ENCODE measurements at regions not wholly inside any gene's neighbourhood (a gene's known extent, or its start where the extent isn't known, plus 50 kb on each side); places are given as distances from the start of the nearest gene placed in this dataset.
"Not testable (repeated sequence)": the region's sequence is repeated elsewhere in the genome, so short reads cannot be mapped to it uniquely, and the experiment has no call there.

DNA sequence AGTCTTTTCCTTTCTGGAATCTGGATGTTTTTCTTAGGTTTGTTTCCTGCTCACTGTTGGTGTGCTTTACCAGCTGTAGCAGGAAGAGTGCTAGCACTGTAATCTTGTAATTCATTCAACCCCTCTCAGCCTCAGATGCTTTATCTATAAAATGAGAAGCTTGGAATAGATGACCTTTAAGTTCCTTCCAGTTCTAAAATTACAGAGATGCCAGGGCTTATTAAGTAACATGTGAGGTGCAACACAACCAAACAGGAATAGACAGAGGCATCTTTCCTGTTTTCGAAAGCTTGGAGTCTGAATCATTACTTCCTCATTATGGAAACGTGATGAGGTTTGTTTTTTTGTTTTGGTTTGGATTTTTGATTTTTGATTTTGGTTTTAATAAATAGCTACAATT is 60.1 kb upstream of the PLGLB1 start:
- H3K9me3 ChIP-seq (replicated peaks; ENCODE audit: control insufficient read depth, insufficient read depth, low read length); dilution Hi-C loops (cut with MboI; ENCODE audit: extremely low pct_ligation_motif_present, low sequenced_read_pairs); H2AFZ ChIP-seq (ENCODE audit: low read depth, low read length); H3K27ac ChIP-seq (ENCODE audit: insufficient read depth, low read depth, low read length); H3K4me3 ChIP-seq (replicated peaks in 1 of 3; ENCODE audit: insufficient read depth in 1 of 3, low read depth in 1 of 3, low read length in 3 of 3); DNase-seq (ENCODE audit: low read depth, low spot score); H4K20me1 ChIP-seq (replicated peaks; ENCODE audit: control insufficient read depth, extremely low read depth, insufficient read depth, low read length); CTCF ChIA-PET; BruUV-seq (replicated peaks); H3K4me2 ChIP-seq (ENCODE audit: insufficient read depth, low read length); H3K36me3 ChIP-seq (ENCODE audit: control insufficient read depth in 2 of 2, extremely low read depth in 1 of 2, insufficient read depth in 2 of 2, low read length in 2 of 2); intact Hi-C loops (cut with micrococcal nuclease); H3K9ac ChIP-seq (replicated peaks; ENCODE audit: extremely low read depth, insufficient read depth, low read length); H3K27me3 ChIP-seq (ENCODE audit: control insufficient read depth in 2 of 2, insufficient read depth in 2 of 2, low read length in 2 of 2); H3K4me1 ChIP-seq (ENCODE audit: control insufficient read depth, extremely low read depth, insufficient read depth, low read length); H3K79me2 ChIP-seq (ENCODE audit: control insufficient read depth, insufficient read depth, low read length); H3K9me1 ChIP-seq (replicated peaks; ENCODE audit: control insufficient read depth, extremely low read depth, insufficient read depth, low read length); POLR2A ChIA-PET: not testable (repeated sequence)
- peak; percentile 67 for FAIRE-seq

DNA sequence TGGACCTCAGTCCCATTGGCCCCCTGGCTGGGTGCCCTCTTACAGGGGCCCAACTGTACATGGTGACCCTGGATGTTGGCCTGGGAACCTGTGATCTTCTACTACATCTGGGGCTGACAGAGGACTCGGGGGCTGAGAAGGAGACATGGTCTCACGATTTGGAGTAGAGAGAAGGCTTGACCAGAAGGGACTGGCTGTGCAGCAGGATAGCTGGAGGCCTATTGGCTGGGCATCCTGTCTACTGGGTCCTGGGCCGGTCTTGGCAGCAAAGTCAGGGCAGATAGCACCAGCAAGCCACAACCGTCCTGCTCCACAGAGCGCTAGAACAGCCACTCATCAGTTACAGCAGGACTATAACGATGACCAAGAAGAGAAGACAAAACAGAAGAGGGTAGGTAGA is 66.4 kb upstream of the PLGLB1 start:
- intact Hi-C loops (cut with micrococcal nuclease); H3K4me3 ChIP-seq (replicated peaks in 1 of 3; ENCODE audit: insufficient read depth in 1 of 3, low read depth in 1 of 3, low read length in 3 of 3); FAIRE-seq; H3K4me1 ChIP-seq (ENCODE audit: control insufficient read depth, extremely low read depth, insufficient read depth, low read length); H3K79me2 ChIP-seq (ENCODE audit: control insufficient read depth, insufficient read depth, low read length); H3K9me3 ChIP-seq (replicated peaks; ENCODE audit: control insufficient read depth, insufficient read depth, low read length); BruUV-seq (replicated peaks); CTCF ChIA-PET; H4K20me1 ChIP-seq (replicated peaks; ENCODE audit: control insufficient read depth, extremely low read depth, insufficient read depth, low read length); DNase-seq (ENCODE audit: low read depth, low spot score); H3K27ac ChIP-seq (ENCODE audit: insufficient read depth, low read depth, low read length); dilution Hi-C loops (cut with MboI; ENCODE audit: extremely low pct_ligation_motif_present, low sequenced_read_pairs); POLR2A ChIA-PET; H3K27me3 ChIP-seq (ENCODE audit: control insufficient read depth in 2 of 2, insufficient read depth in 2 of 2, low read length in 2 of 2); H2AFZ ChIP-seq (ENCODE audit: low read depth, low read length); H3K9ac ChIP-seq (replicated peaks; ENCODE audit: extremely low read depth, insufficient read depth, low read length); H3K4me2 ChIP-seq (ENCODE audit: insufficient read depth, low read length); H3K9me1 ChIP-seq (replicated peaks; ENCODE audit: control insufficient read depth, extremely low read depth, insufficient read depth, low read length); H3K36me3 ChIP-seq (ENCODE audit: control insufficient read depth in 2 of 2, extremely low read depth in 1 of 2, insufficient read depth in 2 of 2, low read length in 2 of 2): not testable (repeated sequence)

GRCh38 chr2:87089401-87089800 is 67.8 kb upstream of the PLGLB1 start:
- intact Hi-C loops (cut with micrococcal nuclease); FAIRE-seq; H3K27me3 ChIP-seq (ENCODE audit: control insufficient read depth in 2 of 2, insufficient read depth in 2 of 2, low read length in 2 of 2); dilution Hi-C loops (cut with MboI; ENCODE audit: extremely low pct_ligation_motif_present, low sequenced_read_pairs); POLR2A ChIA-PET; H3K36me3 ChIP-seq (ENCODE audit: control insufficient read depth in 2 of 2, extremely low read depth in 1 of 2, insufficient read depth in 2 of 2, low read length in 2 of 2); H3K4me1 ChIP-seq (ENCODE audit: control insufficient read depth, extremely low read depth, insufficient read depth, low read length); H3K79me2 ChIP-seq (ENCODE audit: control insufficient read depth, insufficient read depth, low read length); H3K4me3 ChIP-seq (replicated peaks in 1 of 3; ENCODE audit: insufficient read depth in 1 of 3, low read depth in 1 of 3, low read length in 3 of 3); H3K9ac ChIP-seq (replicated peaks; ENCODE audit: extremely low read depth, insufficient read depth, low read length); DNase-seq (ENCODE audit: low read depth, low spot score); CTCF ChIA-PET; H3K4me2 ChIP-seq (ENCODE audit: insufficient read depth, low read length); H3K27ac ChIP-seq (ENCODE audit: insufficient read depth, low read depth, low read length); H2AFZ ChIP-seq (ENCODE audit: low read depth, low read length); H3K9me1 ChIP-seq (replicated peaks; ENCODE audit: control insufficient read depth, extremely low read depth, insufficient read depth, low read length); H4K20me1 ChIP-seq (replicated peaks; ENCODE audit: control insufficient read depth, extremely low read depth, insufficient read depth, low read length); H3K9me3 ChIP-seq (replicated peaks; ENCODE audit: control insufficient read depth, insufficient read depth, low read length); BruUV-seq (replicated peaks): not testable (repeated sequence)

DNA sequence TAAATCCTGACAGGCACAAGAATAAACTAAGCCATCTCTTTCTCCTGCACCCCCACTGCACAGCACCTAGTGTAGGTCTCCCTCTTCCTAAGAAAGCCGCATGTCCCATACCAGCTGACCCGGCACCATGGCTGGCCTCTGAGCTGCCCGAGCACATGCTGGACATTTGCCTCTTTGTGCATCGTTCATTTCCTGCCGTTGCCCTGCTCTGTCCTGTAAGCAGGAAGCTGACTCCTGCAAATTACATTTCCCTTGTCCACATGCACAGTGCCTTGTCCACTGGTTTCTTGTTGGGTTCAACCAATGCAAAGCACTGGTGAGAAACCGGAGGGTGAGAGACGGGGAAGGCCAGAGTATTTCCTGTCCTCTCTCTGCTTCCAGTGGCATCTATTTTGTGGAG is 71.6 kb upstream of the PLGLB1 start:
- H3K9me1 ChIP-seq (replicated peaks; ENCODE audit: control insufficient read depth, extremely low read depth, insufficient read depth, low read length); dilution Hi-C loops (cut with MboI; ENCODE audit: extremely low pct_ligation_motif_present, low sequenced_read_pairs); H4K20me1 ChIP-seq (replicated peaks; ENCODE audit: control insufficient read depth, extremely low read depth, insufficient read depth, low read length); POLR2A ChIA-PET; H3K4me1 ChIP-seq (ENCODE audit: control insufficient read depth, extremely low read depth, insufficient read depth, low read length); DNase-seq (ENCODE audit: low read depth, low spot score); intact Hi-C loops (cut with micrococcal nuclease); H3K4me2 ChIP-seq (ENCODE audit: insufficient read depth, low read length); H3K9me3 ChIP-seq (replicated peaks; ENCODE audit: control insufficient read depth, insufficient read depth, low read length); H3K36me3 ChIP-seq (ENCODE audit: control insufficient read depth in 2 of 2, extremely low read depth in 1 of 2, insufficient read depth in 2 of 2, low read length in 2 of 2); H3K79me2 ChIP-seq (ENCODE audit: control insufficient read depth, insufficient read depth, low read length); H3K4me3 ChIP-seq (replicated peaks in 1 of 3; ENCODE audit: insufficient read depth in 1 of 3, low read depth in 1 of 3, low read length in 3 of 3); BruUV-seq (replicated peaks); H3K9ac ChIP-seq (replicated peaks; ENCODE audit: extremely low read depth, insufficient read depth, low read length); H2AFZ ChIP-seq (ENCODE audit: low read depth, low read length); H3K27me3 ChIP-seq (ENCODE audit: control insufficient read depth in 2 of 2, insufficient read depth in 2 of 2, low read length in 2 of 2); H3K27ac ChIP-seq (ENCODE audit: insufficient read depth, low read depth, low read length): not testable (repeated sequence)
- CTCF ChIA-PET = interaction anchor here (0.6 kb wide), 1 partner anchor 662 kb away, joined by 3 read pairs; no protein-coding TSS in a partner anchor
- FAIRE-seq = peak; percentile 100
